ENCODE measurements at regions not wholly inside any gene's neighbourhood (a gene's known extent, or its start where the extent isn't known, plus 50 kb on each side); places are given as distances from the start of the nearest gene placed in this dataset.
"Not testable (repeated sequence)": the region's sequence is repeated elsewhere in the genome, so short reads cannot be mapped to it uniquely, and the experiment has no call there.

DNA sequence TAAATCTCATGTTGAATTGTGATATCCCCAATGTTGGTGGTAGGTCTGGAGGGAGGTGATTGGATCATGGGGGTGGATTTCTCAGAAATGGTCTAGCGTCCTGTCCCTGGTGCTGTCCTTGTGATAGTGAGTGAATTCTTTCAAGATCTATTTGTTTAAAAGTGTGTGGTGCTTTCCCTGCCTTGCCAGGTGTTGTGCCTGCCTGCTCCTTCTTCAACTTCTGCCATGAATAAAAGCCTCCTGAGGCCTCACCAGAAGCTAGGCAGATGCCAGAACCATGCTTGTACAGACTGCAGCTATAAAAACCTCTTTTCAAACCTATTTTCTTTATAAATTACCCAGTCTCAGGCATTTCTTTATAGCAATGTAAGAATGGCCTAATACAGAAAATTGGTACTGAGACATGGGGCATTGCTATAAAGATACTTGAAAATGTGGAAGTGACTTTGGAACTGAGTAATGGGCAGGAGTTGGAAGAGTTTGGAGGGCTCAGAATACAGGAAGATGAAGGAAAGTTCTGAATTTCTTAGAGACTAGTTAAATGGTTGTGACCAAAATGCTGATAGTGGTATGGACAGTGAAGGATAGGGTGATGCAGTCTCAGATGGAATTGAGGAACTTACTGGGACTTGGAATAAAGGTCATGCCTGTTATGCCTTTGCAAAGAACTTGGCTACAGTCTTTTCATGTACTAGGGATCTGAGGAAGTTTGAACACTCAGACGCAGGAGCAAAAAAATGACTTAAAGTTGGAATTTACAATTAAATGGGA, 1514.6 kb upstream of the TPTE start:
- TF ChIP-seq CTCF (conservative IDR thresholded peaks at IDR 0.05; ENCODE audit: low read length); EZH2phosphoT487 (IDR thresholded peaks at IDR 0.05; ENCODE audit: borderline replicate concordance, low read depth, low read length): not testable (repeated sequence)
